Loucy (cell line): ENCODE measurements at regions not wholly inside any gene's neighbourhood (a gene's known extent, or its start where the extent isn't known, plus 50 kb on each side); places are given as distances from the start of the nearest gene placed in this dataset.

Experiments used
- CTCF ChIP-seq: fragments of 200-600 bp; sonication (generic); conservative IDR thresholded peaks from 2 replicates; pipeline ENCODE4 v1.5.1; 2014; ENCODE audit warnings: mild to moderate bottlenecking, antibody characterized with exemption, low read length
- EZH2phosphoT487 ChIP-seq: fragments of 200-600 bp; IDR thresholded peaks from 2 replicates; pipeline ENCODE4 v1.6.1; 2018; ENCODE audit warnings: antibody characterized with exemption, mild to moderate bottlenecking, moderate library complexity, borderline replicate concordance

GRCh38 chr12:89863493-89863938, 154.9 kb upstream of the ATP2B1 start:
- no peak for TF ChIP-seq CTCF
- TF ChIP-seq EZH2phosphoT487, result no peak
